Ovary (tissue), 7 donors: ENCODE measurements at regions not wholly inside any gene's neighbourhood (a gene's known extent, or its start where the extent isn't known, plus 50 kb on each side); places are given as distances from the start of the nearest gene placed in this dataset.

Experiments used
- DNase-seq, 5 donors: peaks; one replicate each; pipeline ENCODE4 v3.0.0-alpha.2; 2019 to 2020
- H3K27ac ChIP-seq, 2 donors: fragments of 200-600 bp; one replicate each; pipeline versions ENCODE4 v1.5.1 to v1.8.0; 2019 to 2022
- H3K27me3 ChIP-seq: fragments of 200-600 bp; one replicate; pipeline ENCODE4 v1.8.0; 2022
- H3K36me3 ChIP-seq: fragments of 200-600 bp; sonication (generic); one replicate; pipeline ENCODE4 v1.5.1; 2019
- H3K4me1 ChIP-seq: one replicate; pipeline ENCODE4 v1.8.1; 2013; ENCODE audit warnings: mild to moderate bottlenecking, moderate library complexity; ENCODE audit not compliant: insufficient read depth
- H3K4me3 ChIP-seq: fragments of 200-600 bp; sonication (generic); one replicate; pipeline ENCODE4 v1.5.1; 2017
- H3K9me3 ChIP-seq, 2 donors: fragments of 200-600 bp in 1 of 2; sonication (generic) in 1 of 2; one replicate each; pipeline versions ENCODE4 v1.5.1 to v1.8.1; 2013 to 2019; ENCODE audit warnings: mild to moderate bottlenecking in 1 of 2, moderate library complexity in 1 of 2
- EP300 ChIP-seq: sonication (generic); formaldehyde crosslinking; IDR thresholded peaks from one replicate; pipeline ENCODE4 v1.6.1; 2017; ENCODE audit warnings: antibody characterized with exemption
- POLR2A ChIP-seq: fragments of 450-650 bp; IDR thresholded peaks from one replicate; pipeline ENCODE4 v1.6.1; 2017; ENCODE audit warnings: antibody characterized with exemption, mild to moderate bottlenecking, moderate library complexity
- WGBS, 3 donors: extraction: QIAGEN DNeasy Blood & Tissue Kit in 1 of 3; methylation state at CpG; one replicate each; pipeline versions ENCODE4 v1.1.5 to v1.1.7; 2013 to 2017; 5-methylcytosine and 5-hydroxymethylcytosine counted together
- intact Hi-C, 4 donors: fragments of 100-400 bp; cut with DNase I; formaldehyde crosslinking; loops; one replicate each; pipeline versions ENCODE4 v1.11.0 to v1.15.1; 2022 to 2023
- TF ChIP-seq, protein P1 (sequence below), 3 donors: fragments of 450-650 bp in 2 of 3; fragments of 200-600 bp in 1 of 3; IDR thresholded peaks; one replicate each; pipeline versions ENCODE4 v1.5.1 to v1.8.0; 2016 to 2022; ENCODE audit warnings: antibody characterized with exemption in 3 of 3, mild to moderate bottlenecking in 1 of 3
- donor health status: DM: no; HTN: no; CAD: no; lungs with moderate emphysema.
- donor health status: DM: no; HTN: no; CAD: no.
- donor health status: Bipolar disorder and iron deficiency.
- donor health status: DM: no; HTN: no; CAD: no.
- donor health status: DM: yes; HTN: yes; CAD: no.

DNA sequence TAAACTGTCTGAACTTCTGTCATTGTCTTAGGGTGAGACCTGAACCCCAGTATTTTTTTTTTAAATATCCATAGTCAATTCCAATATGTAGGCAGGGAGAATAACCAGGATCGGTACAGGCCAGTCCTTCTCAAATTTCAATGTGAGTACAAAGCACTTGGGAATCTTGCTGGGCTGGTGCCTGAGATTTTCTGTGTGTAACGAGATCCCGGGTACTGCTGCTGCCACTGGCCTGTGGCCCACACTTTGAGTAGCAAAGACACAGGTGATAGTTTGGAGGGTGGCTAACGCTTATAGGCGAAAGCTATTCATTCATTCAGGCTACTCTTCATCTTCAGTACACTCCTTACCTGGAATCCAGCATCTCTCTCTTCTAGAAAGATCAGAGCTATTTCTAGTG is 923.6 kb upstream of the TENM3 start:
- Histone ChIP-seq H3K4me3 (no peak overlapping the region), H3K36me3 (no peaks in the 10 kb centered on the region), H3K9me3 (no peaks in the 10 kb centered on the region), H3K27me3 (no peaks in the 10 kb centered on the region), H3K27ac (no peak overlapping the region), H3K4me1 (no peaks in the 10 kb centered on the region)
- intact Hi-C loops = no loop called here
- TF ChIP-seq, protein P1, sequence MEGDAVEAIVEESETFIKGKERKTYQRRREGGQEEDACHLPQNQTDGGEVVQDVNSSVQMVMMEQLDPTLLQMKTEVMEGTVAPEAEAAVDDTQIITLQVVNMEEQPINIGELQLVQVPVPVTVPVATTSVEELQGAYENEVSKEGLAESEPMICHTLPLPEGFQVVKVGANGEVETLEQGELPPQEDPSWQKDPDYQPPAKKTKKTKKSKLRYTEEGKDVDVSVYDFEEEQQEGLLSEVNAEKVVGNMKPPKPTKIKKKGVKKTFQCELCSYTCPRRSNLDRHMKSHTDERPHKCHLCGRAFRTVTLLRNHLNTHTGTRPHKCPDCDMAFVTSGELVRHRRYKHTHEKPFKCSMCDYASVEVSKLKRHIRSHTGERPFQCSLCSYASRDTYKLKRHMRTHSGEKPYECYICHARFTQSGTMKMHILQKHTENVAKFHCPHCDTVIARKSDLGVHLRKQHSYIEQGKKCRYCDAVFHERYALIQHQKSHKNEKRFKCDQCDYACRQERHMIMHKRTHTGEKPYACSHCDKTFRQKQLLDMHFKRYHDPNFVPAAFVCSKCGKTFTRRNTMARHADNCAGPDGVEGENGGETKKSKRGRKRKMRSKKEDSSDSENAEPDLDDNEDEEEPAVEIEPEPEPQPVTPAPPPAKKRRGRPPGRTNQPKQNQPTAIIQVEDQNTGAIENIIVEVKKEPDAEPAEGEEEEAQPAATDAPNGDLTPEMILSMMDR (IDR thresholded peaks at IDR 0.05) = no peak
- TF ChIP-seq POLR2A (no peak), EP300 (no peak)
- DNase-seq = no peak
- whole genome bisulfite sequencing, 3 donors = 59% methylated on average over 5 of the region's 5 CpGs

DNA sequence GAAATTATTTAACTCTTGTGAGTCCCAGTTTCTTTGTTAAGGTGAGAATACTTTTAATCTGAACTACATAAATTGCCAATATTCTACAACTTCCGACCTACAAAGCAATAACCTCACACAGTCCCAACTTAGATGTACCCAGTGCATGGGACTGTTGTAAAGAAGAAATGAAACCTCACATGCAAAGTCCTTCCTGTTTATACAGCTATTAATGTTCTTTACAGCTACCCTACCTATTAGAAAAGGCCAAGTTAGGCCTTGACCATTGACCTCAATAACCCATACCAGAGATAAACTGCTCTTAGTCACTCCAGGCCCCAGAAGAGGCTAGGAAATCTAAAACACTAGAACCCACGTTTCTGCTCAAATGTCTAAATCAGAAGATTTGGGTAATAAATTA is 920.1 kb upstream of the TENM3 start:
- H3K9me3 ChIP-seq = no peaks in the 10 kb centered on the region
- intact Hi-C loops = no loop called here
- no peaks in the 10 kb centered on the region for H3K4me1 ChIP-seq
- TF ChIP-seq POLR2A = no peak
- TF ChIP-seq, protein P1 (IDR thresholded peaks at IDR 0.05) = no peak
- TF ChIP-seq EP300 = no peak
- H3K4me3 ChIP-seq = no peak overlapping the region
- WGBS, 3 donors = 57 to 65% (median 60%) methylated on average over 2 of the region's 2 CpGs
- no peak overlapping the region for H3K27ac ChIP-seq
- no peaks in the 10 kb centered on the region for H3K36me3 ChIP-seq
- no peak for DNase-seq
- no peaks in the 10 kb centered on the region for H3K27me3 ChIP-seq

DNA sequence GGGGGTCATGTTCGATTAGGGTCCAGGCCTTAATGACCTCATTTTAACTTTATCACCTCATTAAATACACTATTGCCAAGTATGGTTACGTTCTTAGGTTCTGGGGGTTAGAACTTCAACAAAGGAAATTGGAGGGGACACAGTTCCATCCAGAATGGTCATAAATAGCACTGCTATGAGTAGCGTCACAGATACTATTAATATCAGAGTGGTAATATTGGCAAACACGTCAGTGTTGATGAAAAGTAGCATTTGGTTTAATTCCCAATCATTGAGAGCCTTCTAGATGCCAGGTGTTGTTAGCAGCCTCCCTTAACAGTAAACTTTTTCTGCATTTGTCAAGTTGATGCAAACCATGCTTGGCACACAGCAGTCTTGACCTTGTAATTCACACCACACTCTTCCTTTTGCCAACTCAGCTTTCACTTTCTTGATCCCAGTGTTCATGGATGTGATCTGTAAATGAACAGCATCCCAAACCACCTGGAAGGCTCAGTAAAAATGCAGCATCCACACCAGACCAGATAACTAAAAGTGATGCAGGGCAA is 912.5 kb upstream of the TENM3 start:
- intact Hi-C loops = no loop called here
- no peaks in the 10 kb centered on the region for H3K36me3 ChIP-seq
- no peak overlapping the region for H3K4me3 ChIP-seq
- no peak overlapping the region for H3K27ac ChIP-seq
- no peak for TF ChIP-seq POLR2A
- TF ChIP-seq EP300 = no peak
- TF ChIP-seq, protein P1 (IDR thresholded peaks at IDR 0.05) = no peak
- WGBS, 3 donors = 28 to 38% (median 32%) methylated on average over 4 of the region's 4 CpGs
- no peaks in the 10 kb centered on the region for H3K27me3 ChIP-seq
- no peaks in the 10 kb centered on the region for H3K4me1 ChIP-seq
- H3K9me3 ChIP-seq = no peaks in the 10 kb centered on the region
- DNase-seq = no peak

DNA sequence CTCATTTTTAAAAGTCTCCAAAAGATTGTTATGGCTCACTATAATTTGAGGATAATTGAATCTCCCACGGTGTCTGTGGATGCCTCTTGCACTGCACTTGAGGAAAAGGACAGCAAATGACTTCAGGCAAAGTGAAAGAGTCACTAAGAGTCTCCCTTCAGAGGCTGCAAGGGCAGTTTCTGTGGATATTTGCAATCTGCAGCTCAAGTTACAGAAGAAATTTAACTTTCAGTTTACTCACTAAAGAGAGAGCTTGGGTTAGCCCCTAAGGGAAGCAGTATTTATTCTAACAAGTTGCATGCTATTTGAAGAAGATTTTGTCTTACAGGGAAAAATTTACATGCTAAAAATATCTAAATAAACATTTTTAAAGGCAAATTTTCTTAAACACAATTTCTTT is 912.0 kb upstream of the TENM3 start:
- TF ChIP-seq EP300 (no peak), POLR2A (no peak)
- TF ChIP-seq, protein P1 (IDR thresholded peaks at IDR 0.05) = no peak
- WGBS, 3 donors = 10 to 29% (median 15%) methylated on average over 1 of the region's 1 CpG
- no peaks in the 10 kb centered on the region for H3K9me3 ChIP-seq
- no peaks in the 10 kb centered on the region for H3K27me3 ChIP-seq
- no peak overlapping the region for H3K4me3 ChIP-seq
- H3K27ac ChIP-seq = no peak overlapping the region
- intact Hi-C loops = no loop called here
- H3K4me1 ChIP-seq = no peaks in the 10 kb centered on the region
- H3K36me3 ChIP-seq = no peaks in the 10 kb centered on the region
- no peak for DNase-seq
